ENCODE measurements at regions not wholly inside any gene's neighbourhood (a gene's known extent, or its start where the extent isn't known, plus 50 kb on each side); places are given as distances from the start of the nearest gene placed in this dataset.

DNA sequence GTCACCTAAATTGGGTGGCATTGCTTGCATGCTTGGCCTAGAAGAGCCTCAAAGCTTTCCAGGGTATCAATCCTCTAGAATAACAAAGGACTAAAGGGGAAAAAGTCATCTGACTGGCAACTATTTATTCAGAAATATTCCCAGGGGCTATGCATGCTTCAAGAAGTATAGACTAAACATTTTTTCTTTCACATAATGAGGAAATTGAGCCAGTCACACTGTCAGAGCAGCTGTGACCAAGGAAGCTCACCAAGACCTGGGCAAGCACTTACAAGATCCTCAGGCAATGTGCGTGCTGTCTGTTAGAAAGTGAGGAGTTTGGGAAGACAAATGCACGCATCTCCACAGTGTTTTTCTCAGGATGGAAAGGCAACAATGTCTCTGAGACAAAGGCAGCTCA, 747.2 kb downstream of the DIAPH3 start:
- no peaks in the 10 kb centered on the region for H3K36me3 ChIP-seq (ENCODE audit: insufficient read depth, low read length)
- H4K20me1 ChIP-seq (ENCODE audit: insufficient read depth, low read depth, low read length): no peaks in the 10 kb centered on the region
- H3K4me2 ChIP-seq (ENCODE audit: low read depth, low read length, poor library complexity, severe bottlenecking): no peak overlapping the region
- H2AFZ ChIP-seq (ENCODE audit: low read length): no peak overlapping the region
- no peak for DNase-seq
- H3K4me3 ChIP-seq (ENCODE audit: low read length): no peak overlapping the region
- no peak overlapping the region for H3K27ac ChIP-seq (ENCODE audit: low read length)
- H3K9me2 ChIP-seq (replicated peaks; ENCODE audit: insufficient read depth, low read length): no peaks in the 10 kb centered on the region
- no peaks in the 10 kb centered on the region for H3K9me3 ChIP-seq (ENCODE audit: low read length)
- H3K79me2 ChIP-seq (ENCODE audit: low read length): no peaks in the 10 kb centered on the region
- no peak overlapping the region for H3K9ac ChIP-seq (ENCODE audit: low read length)
- H3K4me1 ChIP-seq (ENCODE audit: low read length): no peaks in the 10 kb centered on the region
- no peaks in the 10 kb centered on the region for H3K27me3 ChIP-seq (ENCODE audit: low read length)

DNA sequence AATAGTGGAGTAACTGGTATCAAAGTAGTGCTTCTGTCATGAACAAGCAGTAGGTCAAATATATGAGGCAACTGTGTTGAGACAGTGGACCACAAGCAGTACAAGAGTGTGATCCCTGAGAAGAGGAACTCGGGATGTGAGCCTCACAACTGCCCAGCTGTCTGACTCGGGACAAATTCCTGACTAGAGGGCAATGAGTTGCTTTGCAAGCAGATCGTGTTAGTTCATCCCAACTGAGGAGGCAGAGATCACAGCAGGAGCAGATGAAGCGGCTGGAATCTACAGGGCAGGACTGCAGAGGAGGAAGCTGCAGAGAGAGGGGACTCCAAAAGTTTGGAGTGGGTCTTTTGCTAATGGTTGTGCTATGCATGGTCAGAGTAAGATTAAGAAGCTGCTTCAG, 741.1 kb downstream of the DIAPH3 start:
- no peak overlapping the region for H3K27ac ChIP-seq (ENCODE audit: low read length)
- no peak overlapping the region for H3K9ac ChIP-seq (ENCODE audit: low read length)
- no peaks in the 10 kb centered on the region for H3K9me3 ChIP-seq (ENCODE audit: low read length)
- no peak for DNase-seq
- no peaks in the 10 kb centered on the region for H3K27me3 ChIP-seq (ENCODE audit: low read length)
- H3K9me2 ChIP-seq (replicated peaks; ENCODE audit: insufficient read depth, low read length): no peaks in the 10 kb centered on the region
- no peak overlapping the region for H2AFZ ChIP-seq (ENCODE audit: low read length)
- H3K4me1 ChIP-seq (ENCODE audit: low read length): no peaks in the 10 kb centered on the region
- H3K4me2 ChIP-seq (ENCODE audit: low read depth, low read length, poor library complexity, severe bottlenecking): no peak overlapping the region
- H3K79me2 ChIP-seq (ENCODE audit: low read length): no peaks in the 10 kb centered on the region
- H3K36me3 ChIP-seq (ENCODE audit: insufficient read depth, low read length): no peaks in the 10 kb centered on the region
- no peak overlapping the region for H3K4me3 ChIP-seq (ENCODE audit: low read length)
- H4K20me1 ChIP-seq (ENCODE audit: insufficient read depth, low read depth, low read length): no peaks in the 10 kb centered on the region

DNA sequence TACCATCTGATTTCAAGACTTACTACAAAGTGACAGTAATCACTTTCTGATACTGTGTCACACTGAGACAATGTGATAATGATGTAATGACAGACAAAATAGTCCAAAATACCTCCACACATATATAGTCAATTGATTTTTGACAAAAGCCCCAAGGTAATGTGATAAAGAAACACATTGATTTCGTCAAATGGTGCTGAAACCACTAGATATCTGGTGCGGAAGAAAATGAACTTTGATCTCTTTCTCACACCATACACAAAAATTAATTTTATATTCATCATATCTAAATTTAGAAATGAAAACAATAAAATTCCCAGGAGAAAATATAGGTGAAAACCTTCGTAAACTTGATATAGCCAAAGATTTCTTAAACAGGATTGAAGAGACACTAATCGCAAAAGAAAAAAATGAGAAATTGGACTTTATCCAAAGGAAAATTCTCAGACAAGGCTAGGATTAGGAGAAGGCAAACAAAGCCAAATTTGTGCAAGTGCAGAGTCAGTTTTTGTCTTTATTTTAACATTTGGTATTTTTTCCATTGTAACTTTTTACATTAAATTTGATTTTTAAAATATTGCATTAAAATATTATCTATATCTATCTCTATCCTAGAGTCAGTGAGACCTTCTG, 739.9 kb downstream of the DIAPH3 start:
- H3K9me2 ChIP-seq (replicated peaks; ENCODE audit: insufficient read depth, low read length): no peaks in the 10 kb centered on the region
- H3K27ac ChIP-seq (ENCODE audit: low read length): no peak overlapping the region
- no peak for DNase-seq
- no peaks in the 10 kb centered on the region for H3K79me2 ChIP-seq (ENCODE audit: low read length)
- no peaks in the 10 kb centered on the region for H3K9me3 ChIP-seq (ENCODE audit: low read length)
- no peaks in the 10 kb centered on the region for H4K20me1 ChIP-seq (ENCODE audit: insufficient read depth, low read depth, low read length)
- H3K27me3 ChIP-seq (ENCODE audit: low read length): no peaks in the 10 kb centered on the region
- no peaks in the 10 kb centered on the region for H3K36me3 ChIP-seq (ENCODE audit: insufficient read depth, low read length)
- H3K4me3 ChIP-seq (ENCODE audit: low read length): no peak overlapping the region
- no peak overlapping the region for H3K4me2 ChIP-seq (ENCODE audit: low read depth, low read length, poor library complexity, severe bottlenecking)
- no peak overlapping the region for H2AFZ ChIP-seq (ENCODE audit: low read length)
- H3K9ac ChIP-seq (ENCODE audit: low read length): no peak overlapping the region
- no peaks in the 10 kb centered on the region for H3K4me1 ChIP-seq (ENCODE audit: low read length)

DNA sequence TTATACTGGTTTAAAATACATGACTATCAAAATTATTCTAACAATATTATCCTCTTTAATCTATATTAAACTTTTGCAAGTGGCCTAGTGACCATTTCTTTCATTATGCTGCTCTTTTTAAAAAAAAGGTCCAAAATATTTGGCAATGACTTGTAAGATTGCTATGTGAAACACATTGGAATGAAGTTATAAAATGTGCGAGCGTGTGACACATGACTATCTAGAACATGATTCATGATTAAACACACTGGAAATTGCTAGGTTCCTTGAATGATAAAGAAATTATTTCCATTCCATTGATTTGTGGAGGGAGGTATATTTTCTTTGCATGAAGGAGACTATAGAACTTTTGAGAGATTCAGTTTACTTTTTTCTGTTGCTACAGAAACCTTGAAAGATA, 739.1 kb downstream of the DIAPH3 start:
- Histone ChIP-seq H3K27me3 (ENCODE audit: low read length) (no peaks in the 10 kb centered on the region), H3K9me3 (ENCODE audit: low read length) (no peaks in the 10 kb centered on the region), H3K4me3 (ENCODE audit: low read length) (no peak overlapping the region), H3K36me3 (ENCODE audit: insufficient read depth, low read length) (no peaks in the 10 kb centered on the region), H3K79me2 (ENCODE audit: low read length) (no peaks in the 10 kb centered on the region), H4K20me1 (ENCODE audit: insufficient read depth, low read depth, low read length) (no peaks in the 10 kb centered on the region), H3K4me2 (ENCODE audit: low read depth, low read length, poor library complexity, severe bottlenecking) (no peak overlapping the region), H3K9ac (ENCODE audit: low read length) (no peak overlapping the region), H2AFZ (ENCODE audit: low read length) (no peak overlapping the region), H3K27ac (ENCODE audit: low read length) (no peak overlapping the region), H3K9me2 (replicated peaks; ENCODE audit: insufficient read depth, low read length) (no peaks in the 10 kb centered on the region), H3K4me1 (ENCODE audit: low read length) (no peaks in the 10 kb centered on the region)
- DNase-seq: no peak

DNA sequence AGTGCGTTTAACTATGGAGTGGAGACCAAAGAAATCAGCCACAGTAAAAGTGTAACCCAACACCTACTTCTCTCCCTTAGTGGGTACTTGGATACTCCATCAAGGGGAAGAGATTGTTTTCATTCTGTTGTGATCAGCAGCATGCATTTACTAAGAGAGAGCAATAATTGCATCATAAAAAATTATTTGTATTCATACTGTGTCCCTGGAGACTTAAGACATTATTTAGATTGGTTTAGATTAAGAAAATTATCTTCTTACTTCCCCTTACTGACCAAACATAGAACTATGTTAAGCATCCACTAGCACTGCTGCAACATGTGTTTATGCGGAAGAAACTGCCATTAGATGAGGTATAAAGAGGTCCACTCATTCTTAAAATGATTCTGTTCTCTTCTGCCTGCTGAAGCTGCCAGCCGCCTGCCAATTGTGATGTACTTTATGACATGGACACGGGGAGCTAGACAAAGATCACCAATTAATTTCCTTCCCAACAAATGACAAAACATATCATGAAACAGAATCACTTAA, 738.5 kb downstream of the DIAPH3 start:
- Histone ChIP-seq H3K4me2 (ENCODE audit: low read depth, low read length, poor library complexity, severe bottlenecking) (no peak overlapping the region), H3K27me3 (ENCODE audit: low read length) (no peaks in the 10 kb centered on the region), H3K4me1 (ENCODE audit: low read length) (no peaks in the 10 kb centered on the region), H3K79me2 (ENCODE audit: low read length) (no peaks in the 10 kb centered on the region), H2AFZ (ENCODE audit: low read length) (no peak overlapping the region), H3K27ac (ENCODE audit: low read length) (no peak overlapping the region), H3K9me2 (replicated peaks; ENCODE audit: insufficient read depth, low read length) (no peaks in the 10 kb centered on the region), H3K9ac (ENCODE audit: low read length) (no peak overlapping the region), H4K20me1 (ENCODE audit: insufficient read depth, low read depth, low read length) (no peaks in the 10 kb centered on the region), H3K4me3 (ENCODE audit: low read length) (no peak overlapping the region), H3K36me3 (ENCODE audit: insufficient read depth, low read length) (no peaks in the 10 kb centered on the region), H3K9me3 (ENCODE audit: low read length) (no peaks in the 10 kb centered on the region)
- DNase-seq: no peak

DNA sequence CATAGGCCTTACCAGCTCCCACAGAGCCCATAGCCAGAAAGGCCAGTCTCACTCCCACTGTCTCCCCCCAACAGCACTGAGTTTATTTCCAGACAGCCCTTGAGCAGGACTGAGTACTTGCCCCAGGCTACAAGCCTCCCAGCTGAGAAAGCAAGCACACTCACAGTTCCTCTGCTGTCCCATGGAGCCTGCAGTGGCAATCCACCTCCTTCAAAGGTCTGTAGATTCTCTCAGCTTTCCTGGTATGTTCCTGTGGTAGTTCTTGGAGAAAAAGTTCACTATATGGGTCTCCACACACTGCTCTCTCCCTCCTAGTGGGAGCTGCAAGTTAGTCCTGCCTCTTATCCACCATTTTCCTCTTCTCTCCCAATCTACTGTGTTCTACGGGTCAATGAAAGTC, 728.7 kb downstream of the DIAPH3 start:
- Histone ChIP-seq H3K9me2 (replicated peaks; ENCODE audit: insufficient read depth, low read length) (no peaks in the 10 kb centered on the region), H3K36me3 (ENCODE audit: insufficient read depth, low read length) (no peaks in the 10 kb centered on the region), H3K27me3 (ENCODE audit: low read length) (no peaks in the 10 kb centered on the region), H3K79me2 (ENCODE audit: low read length) (no peaks in the 10 kb centered on the region), H3K4me2 (ENCODE audit: low read depth, low read length, poor library complexity, severe bottlenecking) (no peak overlapping the region), H3K27ac (ENCODE audit: low read length) (no peak overlapping the region), H3K4me1 (ENCODE audit: low read length) (0 out of 2 replicates have a peak, but pooled peaks cover 2% of the 10 kb centered on the region), H3K9me3 (ENCODE audit: low read length) (no peaks in the 10 kb centered on the region), H2AFZ (ENCODE audit: low read length) (no peak overlapping the region), H3K9ac (ENCODE audit: low read length) (no peak overlapping the region), H3K4me3 (ENCODE audit: low read length) (no peak overlapping the region), H4K20me1 (ENCODE audit: insufficient read depth, low read depth, low read length) (no peaks in the 10 kb centered on the region)
- DNase-seq: no peak

DNA sequence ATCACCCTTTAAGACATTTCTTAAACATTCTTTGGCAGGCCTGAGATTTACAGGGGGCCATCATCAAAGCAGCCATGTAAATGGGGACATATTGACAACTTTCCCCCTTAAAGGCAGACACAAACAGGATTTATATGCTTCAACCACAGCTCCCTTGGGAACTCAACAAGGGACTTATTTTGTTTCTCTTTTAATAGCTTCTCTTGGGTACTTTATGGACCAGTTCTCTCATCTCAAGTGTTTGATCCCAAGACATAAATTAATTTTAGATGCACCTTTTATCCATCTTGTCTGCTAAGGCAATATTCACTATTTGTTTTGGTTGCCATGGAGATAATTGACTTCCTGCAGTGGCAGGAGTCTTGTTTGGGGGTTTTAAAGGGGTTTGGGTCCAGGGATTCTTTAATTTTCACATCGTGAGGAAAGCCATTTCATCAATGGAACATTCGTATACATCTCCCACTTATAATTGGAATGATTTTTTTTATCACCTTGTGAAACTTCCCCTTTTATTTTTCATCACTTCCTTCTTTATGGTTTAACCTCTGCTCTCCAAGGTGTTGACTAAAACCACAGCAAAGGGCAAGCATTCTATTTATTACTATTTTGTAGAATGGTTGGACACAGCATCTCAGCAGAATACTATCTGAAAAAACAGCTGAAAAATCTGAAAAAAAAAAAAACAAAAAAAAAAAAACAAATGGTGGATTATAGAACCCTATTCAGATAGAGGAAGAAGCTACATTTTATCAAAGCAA, 726.0 kb downstream of the DIAPH3 start:
- Histone ChIP-seq H2AFZ (ENCODE audit: low read length) (no peak overlapping the region), H3K79me2 (ENCODE audit: low read length) (no peaks in the 10 kb centered on the region), H3K27me3 (ENCODE audit: low read length) (no peaks in the 10 kb centered on the region), H3K4me3 (ENCODE audit: low read length) (no peak overlapping the region), H3K9me3 (ENCODE audit: low read length) (no peaks in the 10 kb centered on the region), H3K36me3 (ENCODE audit: insufficient read depth, low read length) (no peaks in the 10 kb centered on the region), H3K9ac (ENCODE audit: low read length) (no peak overlapping the region), H3K4me1 (ENCODE audit: low read length) (0 out of 2 replicates have a peak, but pooled peaks cover 2% of the 10 kb centered on the region), H3K27ac (ENCODE audit: low read length) (no peak overlapping the region), H4K20me1 (ENCODE audit: insufficient read depth, low read depth, low read length) (no peaks in the 10 kb centered on the region), H3K9me2 (replicated peaks; ENCODE audit: insufficient read depth, low read length) (no peaks in the 10 kb centered on the region), H3K4me2 (ENCODE audit: low read depth, low read length, poor library complexity, severe bottlenecking) (no peak overlapping the region)
- no peak for DNase-seq

DNA sequence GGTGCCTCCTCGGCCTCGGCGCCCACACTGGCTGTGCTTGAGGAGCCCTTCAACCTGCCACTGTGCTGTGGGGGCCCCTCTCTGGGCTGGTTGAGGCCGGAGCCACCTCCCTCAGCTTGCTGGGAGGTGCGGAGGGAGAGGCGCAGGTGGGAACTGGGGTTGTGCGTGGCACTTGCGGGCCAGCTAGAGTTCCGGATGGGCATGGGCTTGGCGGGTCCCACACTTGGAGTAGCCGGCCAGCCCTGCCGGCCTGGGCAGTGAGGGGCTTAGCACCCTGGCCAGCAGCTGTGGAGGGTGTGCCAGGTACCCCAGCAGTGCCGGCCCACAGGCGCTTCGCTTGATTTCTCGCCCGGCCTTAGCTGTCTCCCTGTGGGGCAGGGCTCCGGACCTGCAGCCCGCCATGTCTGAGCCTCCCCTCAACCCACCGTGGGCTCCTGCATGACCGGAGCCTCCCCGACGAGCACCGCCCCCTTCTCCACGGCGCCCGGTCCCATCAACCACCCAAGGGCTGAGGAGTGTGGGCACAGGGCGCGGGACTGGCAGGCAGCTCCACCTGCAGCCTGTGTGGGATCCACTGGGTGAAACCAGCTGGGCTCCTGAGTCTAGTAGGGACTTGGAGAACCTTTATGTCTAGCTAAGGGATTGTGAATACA, 723.8 kb downstream of the DIAPH3 start:
- Histone ChIP-seq H3K36me3 (ENCODE audit: insufficient read depth, low read length) (no peaks in the 10 kb centered on the region), H3K4me1 (ENCODE audit: low read length) (0 out of 2 replicates have a peak, but pooled peaks cover 2% of the 10 kb centered on the region), H2AFZ (ENCODE audit: low read length) (no peak overlapping the region), H3K27me3 (ENCODE audit: low read length) (no peaks in the 10 kb centered on the region), H3K4me2 (ENCODE audit: low read depth, low read length, poor library complexity, severe bottlenecking) (no peak overlapping the region), H3K9ac (ENCODE audit: low read length) (no peak overlapping the region), H3K4me3 (ENCODE audit: low read length) (no peak overlapping the region), H3K9me2 (replicated peaks; ENCODE audit: insufficient read depth, low read length) (no peaks in the 10 kb centered on the region), H4K20me1 (ENCODE audit: insufficient read depth, low read depth, low read length) (no peaks in the 10 kb centered on the region), H3K27ac (ENCODE audit: low read length) (no peak overlapping the region), H3K79me2 (ENCODE audit: low read length) (no peaks in the 10 kb centered on the region), H3K9me3 (ENCODE audit: low read length) (no peaks in the 10 kb centered on the region)
- no peak for DNase-seq
